Choroid plexus epithelial cell (primary cell): ENCODE measurements at regions not wholly inside any gene's neighbourhood (a gene's known extent, or its start where the extent isn't known, plus 50 kb on each side); places are given as distances from the start of the nearest gene placed in this dataset.

Experiments used
- DNase-seq: peaks from one replicate; pipeline ENCODE4 v3.0.0-alpha.2; 2010; ENCODE audit warnings: low read depth
- H3K4me3 ChIP-seq: 2 replicates; pipeline ENCODE4 v1.5.1; 2011; ENCODE audit warnings: low read depth, mild to moderate bottlenecking, control low read depth, low read length, moderate library complexity
- TF ChIP-seq, protein P1 (sequence below): conservative IDR thresholded peaks from 2 replicates; pipeline ENCODE4 v1.5.1; 2011; ENCODE audit warnings: low read depth, mild to moderate bottlenecking, control low read depth, inconsistent platforms, low read length, moderate library complexity

DNA sequence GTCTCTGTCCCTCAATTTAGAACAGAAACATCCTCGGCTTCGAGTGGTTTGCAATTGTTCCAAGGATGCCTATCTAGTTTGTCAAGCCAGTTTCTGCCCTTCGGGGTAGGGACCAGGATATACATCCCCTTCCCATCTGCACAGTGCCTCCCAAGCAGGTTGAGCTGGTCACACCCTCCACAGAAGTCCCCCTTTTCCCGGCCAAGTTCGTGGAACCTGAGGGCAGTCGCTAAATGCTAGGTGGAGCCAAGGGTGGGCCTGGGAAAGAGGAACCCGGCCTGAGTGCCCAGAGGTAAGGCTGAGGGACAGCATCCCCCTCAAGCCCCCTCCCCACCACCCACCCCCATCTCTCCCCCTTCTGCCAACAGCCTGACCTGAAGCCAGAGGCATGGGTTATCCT lies 62.4 kb upstream of the NANOS1 start:
- no peak overlapping the region for H3K4me3 ChIP-seq
- no peak for DNase-seq
- TF ChIP-seq, protein P1, sequence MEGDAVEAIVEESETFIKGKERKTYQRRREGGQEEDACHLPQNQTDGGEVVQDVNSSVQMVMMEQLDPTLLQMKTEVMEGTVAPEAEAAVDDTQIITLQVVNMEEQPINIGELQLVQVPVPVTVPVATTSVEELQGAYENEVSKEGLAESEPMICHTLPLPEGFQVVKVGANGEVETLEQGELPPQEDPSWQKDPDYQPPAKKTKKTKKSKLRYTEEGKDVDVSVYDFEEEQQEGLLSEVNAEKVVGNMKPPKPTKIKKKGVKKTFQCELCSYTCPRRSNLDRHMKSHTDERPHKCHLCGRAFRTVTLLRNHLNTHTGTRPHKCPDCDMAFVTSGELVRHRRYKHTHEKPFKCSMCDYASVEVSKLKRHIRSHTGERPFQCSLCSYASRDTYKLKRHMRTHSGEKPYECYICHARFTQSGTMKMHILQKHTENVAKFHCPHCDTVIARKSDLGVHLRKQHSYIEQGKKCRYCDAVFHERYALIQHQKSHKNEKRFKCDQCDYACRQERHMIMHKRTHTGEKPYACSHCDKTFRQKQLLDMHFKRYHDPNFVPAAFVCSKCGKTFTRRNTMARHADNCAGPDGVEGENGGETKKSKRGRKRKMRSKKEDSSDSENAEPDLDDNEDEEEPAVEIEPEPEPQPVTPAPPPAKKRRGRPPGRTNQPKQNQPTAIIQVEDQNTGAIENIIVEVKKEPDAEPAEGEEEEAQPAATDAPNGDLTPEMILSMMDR, result no peak

GRCh38 chr10:118968060-118968459 lies 61.5 kb upstream of the NANOS1 start:
- DNase-seq, result no peak
- TF ChIP-seq, protein P1, result no peak
- no peak overlapping the region for H3K4me3 ChIP-seq

GRCh38 chr10:118968482-118968881 lies 61.0 kb upstream of the NANOS1 start:
- no peak for DNase-seq
- no peak overlapping the region for H3K4me3 ChIP-seq
- TF ChIP-seq, protein P1, result no peak

DNA sequence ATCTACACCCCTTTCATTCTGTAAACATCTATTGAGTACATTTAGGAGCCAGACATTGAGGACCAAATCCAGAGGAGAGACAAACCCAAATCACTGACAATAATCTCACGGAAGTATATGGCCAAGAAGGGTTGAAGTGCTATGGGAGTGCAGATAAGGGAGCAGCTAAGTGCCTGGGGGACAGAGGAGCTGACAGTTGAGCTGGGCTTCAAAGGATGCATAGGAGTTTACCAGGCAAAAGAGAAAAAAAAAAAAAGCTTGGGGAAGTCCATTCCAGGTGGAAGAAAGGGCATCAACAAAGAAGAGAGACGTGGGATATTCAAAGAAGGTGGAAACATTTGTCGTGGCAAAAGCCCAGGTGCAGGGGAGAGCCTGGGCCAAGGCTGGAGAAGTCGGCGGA lies 60.5 kb upstream of the NANOS1 start:
- H3K4me3 ChIP-seq, result no peak overlapping the region
- TF ChIP-seq, protein P1, result no peak
- DNase-seq, result no peak

DNA sequence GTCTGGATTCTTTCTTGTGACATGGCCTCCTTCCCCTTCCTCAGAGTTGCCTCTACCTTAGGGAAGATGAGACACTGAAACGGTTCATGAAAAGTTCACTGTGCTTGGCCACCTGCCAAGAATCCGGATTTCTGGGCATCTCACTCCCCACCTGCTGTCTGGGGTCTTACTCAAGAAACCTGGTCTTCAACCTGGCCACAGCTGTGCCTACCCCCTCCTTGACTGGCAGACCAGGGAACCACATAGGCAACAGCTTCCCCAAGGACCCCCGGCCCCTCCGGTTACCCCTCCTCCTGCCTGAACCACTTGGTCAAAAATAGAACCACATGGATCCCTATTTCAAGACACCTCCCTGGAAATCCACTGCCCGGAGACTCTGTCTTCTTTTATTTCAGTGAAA lies 58.7 kb upstream of the NANOS1 start:
- H3K4me3 ChIP-seq, result no peak overlapping the region
- DNase-seq, result peak; percentile 40
- TF ChIP-seq, protein P1, result no peak

DNA sequence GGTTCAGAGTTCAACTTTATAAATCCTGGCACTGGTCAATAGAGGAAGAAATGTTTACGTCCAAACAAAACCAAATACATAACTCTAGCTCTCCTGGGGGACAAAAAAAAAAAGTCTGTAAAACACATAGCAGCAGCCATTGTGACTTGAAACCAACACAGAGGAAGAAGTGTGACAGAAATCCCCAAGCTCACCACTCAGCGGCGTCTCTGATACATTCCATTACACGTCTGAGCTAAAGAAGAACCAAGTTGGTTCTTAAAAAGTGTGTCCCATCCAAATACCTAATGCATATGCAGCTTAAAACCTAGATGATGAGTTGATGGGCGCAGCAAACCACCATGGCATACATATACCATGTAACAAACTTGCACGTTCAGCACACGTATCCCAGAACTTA lies 58.3 kb upstream of the NANOS1 start:
- H3K4me3 ChIP-seq, result no peak overlapping the region
- TF ChIP-seq, protein P1, result no peak
- DNase-seq, result no peak

DNA sequence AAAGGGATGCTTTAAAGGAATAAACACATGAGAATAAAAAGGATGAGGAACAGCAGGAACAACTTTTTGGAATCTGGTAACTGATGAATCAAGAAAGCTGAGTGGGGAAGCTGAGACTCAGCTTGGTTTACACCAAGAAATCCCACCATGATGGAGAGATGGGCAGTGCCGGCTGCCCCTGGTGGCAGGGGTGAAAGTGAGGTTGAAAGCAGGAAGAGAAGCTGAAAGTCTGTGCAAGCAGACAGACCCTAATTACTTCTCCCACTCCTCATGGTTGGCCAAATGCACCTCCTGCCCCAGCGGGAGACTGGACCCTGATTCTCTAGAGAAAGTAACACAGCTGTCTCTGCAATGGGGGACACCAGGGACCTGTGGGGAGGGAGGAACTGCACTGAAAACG lies 57.6 kb upstream of the NANOS1 start:
- TF ChIP-seq, protein P1, result no peak
- DNase-seq, result no peak
- H3K4me3 ChIP-seq, result no peak overlapping the region
